Osteocyte (in vitro differentiated cells): ENCODE measurements at regions not wholly inside any gene's neighbourhood (a gene's known extent, or its start where the extent isn't known, plus 50 kb on each side); places are given as distances from the start of the nearest gene placed in this dataset.

Experiments
- DNase-seq: peaks from one replicate; pipeline ENCODE4 v3.0.0; 2021; ENCODE audit warnings: mixed read lengths; ENCODE audit not compliant: unreplicated experiment; ENCODE audit errors: extremely low spot score
- H3K27ac Mint-ChIP-seq: one replicate; pipeline ENCODE4 v1.8.0; 2021; ENCODE audit warnings: mild to moderate bottlenecking, mixed read lengths; ENCODE audit not compliant: unreplicated experiment
- H3K27me3 Mint-ChIP-seq: one replicate; pipeline ENCODE4 v1.8.0; 2021; ENCODE audit warnings: mixed read lengths; ENCODE audit not compliant: unreplicated experiment
- H3K36me3 Mint-ChIP-seq: one replicate; pipeline ENCODE4 v1.8.0; 2021; ENCODE audit warnings: mixed read lengths; ENCODE audit not compliant: unreplicated experiment
- H3K4me1 Mint-ChIP-seq: one replicate; pipeline ENCODE4 v1.8.0; 2021; ENCODE audit warnings: mixed read lengths; ENCODE audit not compliant: unreplicated experiment
- H3K4me3 Mint-ChIP-seq: one replicate; pipeline ENCODE4 v1.8.0; 2021; ENCODE audit warnings: mild to moderate bottlenecking, moderate library complexity, mixed read lengths; ENCODE audit not compliant: unreplicated experiment
- H3K9me3 Mint-ChIP-seq: one replicate; pipeline ENCODE4 v1.8.0; 2021; ENCODE audit warnings: mixed read lengths; ENCODE audit not compliant: unreplicated experiment
- CTCF ChIP-seq: fragments of 200-600 bp; sonication (generic); IDR thresholded peaks from 2 replicates; pipeline ENCODE4 v1.5.0; 2021; ENCODE audit warnings: antibody characterized with exemption, mild to moderate bottlenecking, moderate library complexity

GRCh38 chr20:40634891-40635290 is 54.1 kb downstream of the MAFB start:
- TF ChIP-seq CTCF: no peak
- Mint-ChIP-seq H3K9me3 (no peaks in the 10 kb centered on the region), H3K27me3 (peaks cover 35% of the 10 kb centered on the region), H3K36me3 (no peaks in the 10 kb centered on the region), H3K27ac (no peak overlapping the region), H3K4me3 (no peak overlapping the region), H3K4me1 (no peaks in the 10 kb centered on the region)
- peak; percentile 11 for DNase-seq

- Mint-ChIP-seq H3K9me3 (no peaks in the 10 kb centered on the region), H3K36me3 (no peaks in the 10 kb centered on the region), H3K27ac (no peak overlapping the region), H3K4me1 (peaks cover 5% of the 10 kb centered on the region), H3K27me3 (peaks cover 39% of the 10 kb centered on the region), H3K4me3 (no peak overlapping the region)
- DNase-seq: peak; percentile 40
- TF ChIP-seq CTCF: no peak
These were observed 55.7 kb downstream of the MAFB start for GRCh38 chr20:40633123-40633850.

- DNase-seq: peak; percentile 63
- no peaks in the 10 kb centered on the region for H3K9me3 Mint-ChIP-seq
- no peak for TF ChIP-seq CTCF
- peaks cover 40% of the 10 kb centered on the region for H3K27me3 Mint-ChIP-seq
- H3K27ac Mint-ChIP-seq: no peak overlapping the region
- H3K36me3 Mint-ChIP-seq: no peaks in the 10 kb centered on the region
- H3K4me3 Mint-ChIP-seq: no peak overlapping the region
- H3K4me1 Mint-ChIP-seq: peaks cover 5% of the 10 kb centered on the region
These were observed 56.6 kb downstream of the MAFB start for GRCh38 chr20:40632346-40632976.

- no peak for TF ChIP-seq CTCF
- Mint-ChIP-seq H3K4me1 (peaks cover 5% of the 10 kb centered on the region), H3K4me3 (no peak overlapping the region), H3K36me3 (no peaks in the 10 kb centered on the region), H3K9me3 (peaks cover 7% of the 10 kb centered on the region), H3K27me3 (peaks cover 44% of the 10 kb centered on the region), H3K27ac (no peak overlapping the region)
- DNase-seq: peak; percentile 70
These were observed 57.9 kb downstream of the MAFB start for GRCh38 chr20:40631119-40631631.

- Mint-ChIP-seq H3K4me1 (peaks cover 5% of the 10 kb centered on the region), H3K4me3 (no peak overlapping the region), H3K9me3 (peaks cover 9% of the 10 kb centered on the region), H3K27me3 (peaks cover 44% of the 10 kb centered on the region), H3K36me3 (no peaks in the 10 kb centered on the region), H3K27ac (no peak overlapping the region)
- no peak for TF ChIP-seq CTCF
- peak; percentile 23 for DNase-seq
These were observed 58.3 kb downstream of the MAFB start for GRCh38 chr20:40630713-40631112.
